Neural cell (in vitro differentiated cells): ENCODE measurements at regions not wholly inside any gene's neighbourhood (a gene's known extent, or its start where the extent isn't known, plus 50 kb on each side); places are given as distances from the start of the nearest gene placed in this dataset.

Experiments used
- H2AFZ ChIP-seq: fragments of 200-600, 300-800 bp; sonication (generic), shearing (Covaris generic); 2 replicates; pipeline ENCODE4 v1.6.0; 2014; ENCODE audit warnings: low read depth, mild to moderate bottlenecking, antibody characterized with exemption, low read length, moderate library complexity
- H3F3A ChIP-seq: fragments of 200-600 bp; shearing (Covaris generic); 2 replicates; pipeline ENCODE4 v1.6.1; 2016; ENCODE audit warnings: mild to moderate bottlenecking, moderate library complexity, mixed read lengths, antibody characterized with exemption, low read length; ENCODE audit not compliant: insufficient read depth, poor library complexity, severe bottlenecking
- H3K27ac ChIP-seq: fragments of 200-600, 300-800 bp; sonication (generic), shearing (Covaris generic); 2 replicates; pipeline ENCODE4 v1.5.1; 2014; ENCODE audit warnings: mild to moderate bottlenecking, low read length, moderate library complexity
- H3K27me3 ChIP-seq: fragments of 300-800, 200-600 bp; sonication (generic), shearing (Covaris generic); 2 replicates; pipeline ENCODE4 v1.6.0; 2014; ENCODE audit warnings: mild to moderate bottlenecking, low read depth, low read length, moderate library complexity; ENCODE audit not compliant: insufficient read depth
- H3K36me3 ChIP-seq: fragments of 300-800, 200-600 bp; sonication (generic), shearing (Covaris generic); 2 replicates; pipeline ENCODE4 v1.5.1; 2014; ENCODE audit warnings: mild to moderate bottlenecking, antibody characterized with exemption, low read length, moderate library complexity; ENCODE audit not compliant: insufficient read depth
- H3K4me2 ChIP-seq: fragments of 300-800, 200-600 bp; sonication (generic), shearing (Covaris generic); 2 replicates; pipeline ENCODE4 v1.6.0; 2014; ENCODE audit warnings: mild to moderate bottlenecking, low read length
- H3K4me3 ChIP-seq: fragments of 300-800, 200-600 bp; sonication (generic), shearing (Covaris generic); 2 replicates; pipeline ENCODE4 v1.5.1; 2014; ENCODE audit warnings: mild to moderate bottlenecking, low read length, moderate library complexity
- H3K79me2 ChIP-seq: fragments of 200-600 bp; shearing (Covaris generic); replicated peaks from 2 replicates; pipeline ENCODE4 v1.6.0; 2014; ENCODE audit warnings: mild to moderate bottlenecking, low read length, moderate library complexity; ENCODE audit not compliant: insufficient read depth
- H3K9ac ChIP-seq: fragments of 300-800, 200-600 bp; sonication (generic), shearing (Covaris generic); 2 replicates; pipeline ENCODE4 v1.6.1; 2016; ENCODE audit warnings: mild to moderate bottlenecking, low read length, mixed read lengths
- H3K9me2 ChIP-seq: fragments of 200-600 bp; shearing (Covaris generic); 2 replicates; pipeline ENCODE4 v1.6.1; 2016; ENCODE audit warnings: mild to moderate bottlenecking, low read length, mixed read lengths; ENCODE audit not compliant: insufficient read depth
- H3K9me3 ChIP-seq: fragments of 200-600, 300-800 bp; sonication (generic), shearing (Covaris generic); 2 replicates; pipeline ENCODE4 v1.6.1; 2016; ENCODE audit warnings: mild to moderate bottlenecking, mixed run types, low read length, moderate library complexity, mixed read lengths
- H4K20me1 ChIP-seq: fragments of 200-600 bp; shearing (Covaris generic); 2 replicates; pipeline ENCODE4 v1.6.1; 2016; ENCODE audit warnings: mild to moderate bottlenecking, mixed run types; ENCODE audit not compliant: insufficient read depth
- CTCF ChIP-seq: fragments of 450-650 bp; IDR thresholded peaks from 2 replicates; pipeline ENCODE4 v1.5.1; 2014; ENCODE audit warnings: antibody characterized with exemption, mild to moderate bottlenecking, moderate library complexity; ENCODE audit not compliant: poor library complexity, severe bottlenecking
- EP300 ChIP-seq: fragments of 450-650 bp; conservative IDR thresholded peaks from 2 replicates; pipeline ENCODE4 v1.6.1; 2014; ENCODE audit warnings: antibody characterized with exemption, mild to moderate bottlenecking, moderate library complexity; ENCODE audit not compliant: poor library complexity, severe bottlenecking
- EZH2 ChIP-seq: fragments of 200-600, 300-800 bp; shearing (Covaris generic), sonication (generic); IDR thresholded peaks from 2 replicates; pipeline ENCODE4 v1.6.1; 2014; ENCODE audit warnings: antibody characterized with exemption, low read length, borderline replicate concordance, mild to moderate bottlenecking; ENCODE audit not compliant: insufficient read depth, poor library complexity, severe bottlenecking
- MXI1 ChIP-seq: fragments of 450-650 bp; conservative IDR thresholded peaks from 2 replicates; pipeline ENCODE4 v1.6.1; 2014; ENCODE audit warnings: antibody characterized with exemption, mild to moderate bottlenecking; ENCODE audit not compliant: poor library complexity, severe bottlenecking
- POLR2AphosphoS5 ChIP-seq: IDR thresholded peaks from 2 replicates; pipeline ENCODE4 v1.6.1; 2012
- RAD21 ChIP-seq: fragments of 450-650 bp; conservative IDR thresholded peaks from 2 replicates; pipeline ENCODE4 v1.6.1; 2014; ENCODE audit warnings: antibody characterized with exemption, mild to moderate bottlenecking, moderate library complexity
- REST ChIP-seq: IDR thresholded peaks from 2 replicates; pipeline ENCODE4 v1.6.1; 2012; ENCODE audit warnings: borderline replicate concordance
- SMC3 ChIP-seq: fragments of 450-650 bp; conservative IDR thresholded peaks from 2 replicates; pipeline ENCODE4 v1.6.1; 2014; ENCODE audit warnings: antibody characterized with exemption, mild to moderate bottlenecking, moderate library complexity; ENCODE audit not compliant: poor library complexity
- TAF1 ChIP-seq: IDR thresholded peaks from 2 replicates; pipeline ENCODE4 v1.6.1; 2012; ENCODE audit warnings: low read depth

GRCh38 chr1:95532335-95532734 is 298.3 kb downstream of the RWDD3 start:
- Histone ChIP-seq H3K9me3 (no peaks in the 10 kb centered on the region), H3K79me2 (no peaks in the 10 kb centered on the region), H3K9me2 (no peaks in the 10 kb centered on the region), H2AFZ (no peak overlapping the region), H3K4me3 (no peak overlapping the region), H3F3A (no peaks in the 10 kb centered on the region), H3K27me3 (no peaks in the 10 kb centered on the region), H3K4me2 (no peak overlapping the region), H4K20me1 (no peaks in the 10 kb centered on the region), H3K36me3 (no peaks in the 10 kb centered on the region), H3K27ac (no peak overlapping the region), H3K9ac (no peak overlapping the region)
- no peak for TF ChIP-seq CTCF
- no peak for TF ChIP-seq SMC3
- TF ChIP-seq MXI1 = no peak
- no peak for TF ChIP-seq POLR2AphosphoS5

- Histone ChIP-seq H3K27me3 (no peaks in the 10 kb centered on the region), H3K4me2 (no peak overlapping the region), H3K4me3 (no peak overlapping the region), H3F3A (no peaks in the 10 kb centered on the region), H3K36me3 (no peaks in the 10 kb centered on the region), H3K79me2 (no peaks in the 10 kb centered on the region), H3K9me2 (no peaks in the 10 kb centered on the region), H3K9ac (no peak overlapping the region), H4K20me1 (no peaks in the 10 kb centered on the region), H3K27ac (no peak overlapping the region), H2AFZ (no peak overlapping the region), H3K9me3 (no peaks in the 10 kb centered on the region)
- TF ChIP-seq CTCF (no peak), MXI1 (no peak), EP300 (no peak), SMC3 (no peak), RAD21 (no peak), EZH2 (no peak), TAF1 (no peak), POLR2AphosphoS5 (no peak), REST (no peak)
These were observed 301.0 kb downstream of the RWDD3 start for GRCh38 chr1:95534985-95535384.
